NT2/D1 (cell line): ENCODE measurements at regions not wholly inside any gene's neighbourhood (a gene's known extent, or its start where the extent isn't known, plus 50 kb on each side); places are given as distances from the start of the nearest gene placed in this dataset.
"Not testable (repeated sequence)": the region's sequence is repeated elsewhere in the genome, so short reads cannot be mapped to it uniquely, and the experiment has no call there.

Experiments used
- DNase-seq: peaks from one replicate; pipeline ENCODE4 v3.0.0-alpha.2; 2011; ENCODE audit warnings: low read depth, low spot score
- H3K27me3 ChIP-seq: 2 replicates; pipeline ENCODE4 v1.6.0; 2011; ENCODE audit warnings: mild to moderate bottlenecking; ENCODE audit not compliant: insufficient read length, insufficient read depth
- H3K36me3 ChIP-seq: 2 replicates; pipeline ENCODE4 v1.6.1; 2011; ENCODE audit warnings: mild to moderate bottlenecking, low read length, mixed read lengths; ENCODE audit not compliant: insufficient read depth, insufficient read length
- H3K4me1 ChIP-seq: 2 replicates; pipeline ENCODE4 v1.5.1; 2011; ENCODE audit not compliant: insufficient read depth, insufficient read length
- H3K4me3 ChIP-seq: 2 replicates; pipeline ENCODE4 v1.5.1; 2011; ENCODE audit warnings: low read depth; ENCODE audit not compliant: insufficient read length
- H3K9ac ChIP-seq: 2 replicates; pipeline ENCODE4 v1.6.0; 2011; ENCODE audit warnings: low read depth; ENCODE audit not compliant: insufficient read length
- H3K9me3 ChIP-seq: 2 replicates; pipeline ENCODE4 v1.5.1; 2011; ENCODE audit warnings: mild to moderate bottlenecking, low read length; ENCODE audit not compliant: insufficient read depth
- SUZ12 ChIP-seq: IDR thresholded peaks from 2 replicates; pipeline ENCODE4 v1.6.1; 2011; ENCODE audit not compliant: insufficient read length, insufficient read depth; ENCODE audit errors: extremely low read depth
- YY1 ChIP-seq: IDR thresholded peaks from 2 replicates; pipeline ENCODE4 v1.6.1; 2011; ENCODE audit not compliant: insufficient read length, insufficient read depth
- ZNF274 ChIP-seq: IDR thresholded peaks from 2 replicates; pipeline ENCODE4 v1.6.1; 2011; ENCODE audit warnings: mild to moderate bottlenecking, low read depth, low read length

GRCh38 chr17:13885550-13885949 is 183.8 kb upstream of the COX10 start:
- H3K36me3 ChIP-seq, result no peaks in the 10 kb centered on the region
- no peak overlapping the region for H3K4me3 ChIP-seq
- TF ChIP-seq ZNF274 (no peak), YY1 (no peak), SUZ12 (no peak)
- H3K9me3 ChIP-seq, result no peaks in the 10 kb centered on the region
- no peaks in the 10 kb centered on the region for H3K4me1 ChIP-seq
- H3K9ac ChIP-seq, result no peak overlapping the region
- no peaks in the 10 kb centered on the region for H3K27me3 ChIP-seq
- DNase-seq, result no peak

- Histone ChIP-seq H3K27me3 (no peaks in the 10 kb centered on the region), H3K9me3 (no peaks in the 10 kb centered on the region), H3K36me3 (no peaks in the 10 kb centered on the region), H3K4me3 (no peak overlapping the region), H3K4me1 (no peaks in the 10 kb centered on the region), H3K9ac (no peak overlapping the region)
- no peak for TF ChIP-seq ZNF274
- no peak for TF ChIP-seq YY1
- TF ChIP-seq SUZ12, result no peak
- no peak for DNase-seq
These were observed 183.1 kb upstream of the COX10 start for GRCh38 chr17:13885953-13886889.

- H3K4me1 ChIP-seq, result no peaks in the 10 kb centered on the region
- H3K36me3 ChIP-seq, result no peaks in the 10 kb centered on the region
- no peak for DNase-seq
- no peaks in the 10 kb centered on the region for H3K9me3 ChIP-seq
- H3K27me3 ChIP-seq, result no peaks in the 10 kb centered on the region
- H3K9ac ChIP-seq, result no peak overlapping the region
- no peak overlapping the region for H3K4me3 ChIP-seq
- TF ChIP-seq ZNF274, result no peak
- TF ChIP-seq SUZ12, result no peak
- no peak for TF ChIP-seq YY1
These were observed 181.2 kb upstream of the COX10 start for GRCh38 chr17:13888056-13888609.

- not testable (repeated sequence) for H3K4me3 ChIP-seq, H3K36me3 ChIP-seq, H3K4me1 ChIP-seq, DNase-seq, H3K9ac ChIP-seq, H3K27me3 ChIP-seq, H3K9me3 ChIP-seq
These were observed 160.3 kb upstream of the COX10 start for GRCh38 chr17:13908971-13909370.

GRCh38 chr17:13909901-13910519 is 159.3 kb upstream of the COX10 start:
- Histone ChIP-seq H3K4me1 (no peaks in the 10 kb centered on the region), H3K27me3 (no peaks in the 10 kb centered on the region), H3K36me3 (no peaks in the 10 kb centered on the region), H3K9ac (no peak overlapping the region), H3K4me3 (no peak overlapping the region), H3K9me3 (no peaks in the 10 kb centered on the region)
- DNase-seq, result no peak
- TF ChIP-seq ZNF274, result no peak
- TF ChIP-seq YY1, result no peak
- TF ChIP-seq SUZ12, result no peak

GRCh38 chr17:13917634-13918033 is 151.7 kb upstream of the COX10 start:
- H3K27me3 ChIP-seq, result no peaks in the 10 kb centered on the region
- TF ChIP-seq YY1 (no peak), ZNF274 (no peak), SUZ12 (no peak)
- no peak for DNase-seq

GRCh38 chr17:13918247-13918646 is 151.1 kb upstream of the COX10 start:
- Histone ChIP-seq H3K4me1 (peaks cover 8% of the 10 kb centered on the region), H3K9ac (no peak overlapping the region), H3K27me3 (no peaks in the 10 kb centered on the region), H3K36me3 (no peaks in the 10 kb centered on the region), H3K4me3 (no peak overlapping the region), H3K9me3 (no peaks in the 10 kb centered on the region)
- no peak for DNase-seq
- TF ChIP-seq ZNF274 (no peak), SUZ12 (no peak), YY1 (no peak)

More at GRCh38 chr17:13917634-13918033, 151.7 kb upstream of the COX10 start:
- Histone ChIP-seq H3K4me1 (peaks cover 5% of the 10 kb centered on the region), H3K4me3 (no peak overlapping the region), H3K9me3 (no peaks in the 10 kb centered on the region), H3K9ac (no peak overlapping the region), H3K36me3 (no peaks in the 10 kb centered on the region)
